SK-N-SH treated with all-trans-retinoic acid at 6 μM for 48 hours (cell line): ENCODE measurements at regions not wholly inside any gene's neighbourhood (a gene's known extent, or its start where the extent isn't known, plus 50 kb on each side); places are given as distances from the start of the nearest gene placed in this dataset.

ENCODE experiments used
- CREB5 ChIP-seq: fragments of 250-450 bp; sonication (Bioruptor Pico); IDR thresholded peaks from 2 replicates; pipeline ENCODE4 v1.5.1; 2020; ENCODE audit warnings: low read depth, mild to moderate bottlenecking, moderate library complexity
- CSDC2 ChIP-seq: fragments of 250-450 bp; sonication (Bioruptor Pico); IDR thresholded peaks from 2 replicates; pipeline ENCODE4 v1.5.0; 2020; ENCODE audit warnings: mild to moderate bottlenecking, moderate library complexity
- ISL1 ChIP-seq: fragments of 250-450 bp; sonication (Bioruptor Pico); IDR thresholded peaks from 2 replicates; pipeline ENCODE4 v2.1.2; 2022; ENCODE audit warnings: mild to moderate bottlenecking, moderate library complexity
- RARB ChIP-seq: fragments of 250-450 bp; sonication (Bioruptor Pico); IDR thresholded peaks from 2 replicates; pipeline ENCODE4 v1.8.0; 2021; ENCODE audit warnings: mild to moderate bottlenecking, moderate library complexity
- TF ChIP-seq, protein P1 (sequence below): fragments of 250-450 bp; sonication (Bioruptor Pico); IDR thresholded peaks from 2 replicates; pipeline ENCODE4 v1.5.0; 2020; ENCODE audit warnings: mild to moderate bottlenecking, moderate library complexity

- no peak for TF ChIP-seq ISL1 (CRISPR knock-in tag)
- no peak for TF ChIP-seq CSDC2 (CRISPR knock-in tag)
- TF ChIP-seq, protein P1, sequence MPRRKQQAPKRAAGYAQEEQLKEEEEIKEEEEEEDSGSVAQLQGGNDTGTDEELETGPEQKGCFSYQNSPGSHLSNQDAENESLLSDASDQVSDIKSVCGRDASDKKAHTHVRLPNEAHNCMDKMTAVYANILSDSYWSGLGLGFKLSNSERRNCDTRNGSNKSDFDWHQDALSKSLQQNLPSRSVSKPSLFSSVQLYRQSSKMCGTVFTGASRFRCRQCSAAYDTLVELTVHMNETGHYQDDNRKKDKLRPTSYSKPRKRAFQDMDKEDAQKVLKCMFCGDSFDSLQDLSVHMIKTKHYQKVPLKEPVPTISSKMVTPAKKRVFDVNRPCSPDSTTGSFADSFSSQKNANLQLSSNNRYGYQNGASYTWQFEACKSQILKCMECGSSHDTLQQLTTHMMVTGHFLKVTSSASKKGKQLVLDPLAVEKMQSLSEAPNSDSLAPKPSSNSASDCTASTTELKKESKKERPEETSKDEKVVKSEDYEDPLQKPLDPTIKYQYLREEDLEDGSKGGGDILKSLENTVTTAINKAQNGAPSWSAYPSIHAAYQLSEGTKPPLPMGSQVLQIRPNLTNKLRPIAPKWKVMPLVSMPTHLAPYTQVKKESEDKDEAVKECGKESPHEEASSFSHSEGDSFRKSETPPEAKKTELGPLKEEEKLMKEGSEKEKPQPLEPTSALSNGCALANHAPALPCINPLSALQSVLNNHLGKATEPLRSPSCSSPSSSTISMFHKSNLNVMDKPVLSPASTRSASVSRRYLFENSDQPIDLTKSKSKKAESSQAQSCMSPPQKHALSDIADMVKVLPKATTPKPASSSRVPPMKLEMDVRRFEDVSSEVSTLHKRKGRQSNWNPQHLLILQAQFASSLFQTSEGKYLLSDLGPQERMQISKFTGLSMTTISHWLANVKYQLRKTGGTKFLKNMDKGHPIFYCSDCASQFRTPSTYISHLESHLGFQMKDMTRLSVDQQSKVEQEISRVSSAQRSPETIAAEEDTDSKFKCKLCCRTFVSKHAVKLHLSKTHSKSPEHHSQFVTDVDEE (CRISPR knock-in tag): no peak
- no peak for TF ChIP-seq RARB
- TF ChIP-seq CREB5 (CRISPR knock-in tag): no peak
Observed at GRCh38 chr4:188657365-188657764, 518.1 kb downstream of the TRIML1 start.
